CD4-positive, alpha-beta memory T cell (primary cell): ENCODE measurements at regions not wholly inside any gene's neighbourhood (a gene's known extent, or its start where the extent isn't known, plus 50 kb on each side); places are given as distances from the start of the nearest gene placed in this dataset.

ENCODE experiments used
- CTCF ChIA-PET: fragments of 350-600 bp; sonication (Branson Sonifier 250); formaldehyde crosslinking; loops from one replicate; lab custom pipeline; 2021; ENCODE audit warnings: inconsistent platforms; ENCODE audit not compliant: partially characterized antibody; lab: Charles Lee
- POLR2A ChIA-PET: fragments of 350-600 bp; sonication (Branson Sonifier 250); formaldehyde crosslinking; loops from one replicate; lab custom pipeline; 2021; ENCODE audit not compliant: partially characterized antibody; lab: Charles Lee
- DNase-seq, 5 donors: peaks; one replicate each; pipeline versions ENCODE4 v3.0.0 to v3.0.0-alpha.2; 2020 to 2022; ENCODE audit warnings: mixed read lengths in 1 of 5
- H3K27ac ChIP-seq: one replicate; pipeline ENCODE4 v1.7.0; 2013; ENCODE audit warnings: low read depth, low read length
- H3K27me3 ChIP-seq: 2 replicates; pipeline ENCODE4 v1.7.0; 2013; ENCODE audit warnings: mild to moderate bottlenecking, low read length, moderate library complexity; ENCODE audit not compliant: insufficient read depth
- H3K36me3 ChIP-seq: 2 replicates; pipeline ENCODE4 v1.7.0; 2013; ENCODE audit warnings: mild to moderate bottlenecking, low read length, moderate library complexity; ENCODE audit not compliant: insufficient read depth
- H3K4me1 ChIP-seq: 2 replicates; pipeline ENCODE4 v1.7.0; 2013; ENCODE audit warnings: mild to moderate bottlenecking, low read length, moderate library complexity; ENCODE audit not compliant: insufficient read depth
- H3K4me3 ChIP-seq, 2 donors: one replicate each; pipeline ENCODE4 v1.7.0; 2013; ENCODE audit warnings: low read length in 2 of 2, mild to moderate bottlenecking in 1 of 2
- H3K9me3 ChIP-seq, 2 donors: one replicate each; pipeline ENCODE4 v1.7.0; 2013; ENCODE audit warnings: low read length in 2 of 2, control low read depth in 1 of 2; ENCODE audit not compliant: control insufficient read depth in 1 of 2
- H3K27ac Mint-ChIP-seq, 7 donors: one replicate each; pipeline ENCODE4 v1.8.0; 2020 to 2021; ENCODE audit warnings: mixed read lengths in 7 of 7, mild to moderate bottlenecking in 6 of 7, inconsistent platforms in 3 of 7, moderate library complexity in 3 of 7
- H3K27me3 Mint-ChIP-seq, 2 donors: one replicate each; pipeline ENCODE4 v1.8.0; 2020 to 2021; ENCODE audit warnings: mixed read lengths in 2 of 2
- H3K36me3 Mint-ChIP-seq, 2 donors: one replicate each; pipeline ENCODE4 v1.8.0; 2020 to 2021; ENCODE audit warnings: mixed read lengths in 2 of 2, inconsistent platforms in 1 of 2, mild to moderate bottlenecking in 1 of 2
- H3K4me1 Mint-ChIP-seq, 4 donors: one replicate each; pipeline ENCODE4 v1.8.0; 2020 to 2021; ENCODE audit warnings: mixed read lengths in 4 of 4, mild to moderate bottlenecking in 1 of 4
- H3K4me3 Mint-ChIP-seq, 8 donors: one replicate each; pipeline ENCODE4 v1.8.0; 2020 to 2021; ENCODE audit warnings: mixed read lengths in 8 of 8, mild to moderate bottlenecking in 7 of 8, moderate library complexity in 6 of 8, inconsistent platforms in 3 of 8
- H3K9me3 Mint-ChIP-seq, 8 donors: one replicate each; pipeline ENCODE4 v1.8.0; 2020 to 2021; ENCODE audit warnings: mixed read lengths in 8 of 8, mild to moderate bottlenecking in 5 of 8, inconsistent platforms in 3 of 8, moderate library complexity in 1 of 8
- intact Hi-C: fragments of 100-400 bp; cut with micrococcal nuclease; formaldehyde crosslinking; loops from one replicate; pipeline ENCODE4 v1.15.1; 2023

DNA sequence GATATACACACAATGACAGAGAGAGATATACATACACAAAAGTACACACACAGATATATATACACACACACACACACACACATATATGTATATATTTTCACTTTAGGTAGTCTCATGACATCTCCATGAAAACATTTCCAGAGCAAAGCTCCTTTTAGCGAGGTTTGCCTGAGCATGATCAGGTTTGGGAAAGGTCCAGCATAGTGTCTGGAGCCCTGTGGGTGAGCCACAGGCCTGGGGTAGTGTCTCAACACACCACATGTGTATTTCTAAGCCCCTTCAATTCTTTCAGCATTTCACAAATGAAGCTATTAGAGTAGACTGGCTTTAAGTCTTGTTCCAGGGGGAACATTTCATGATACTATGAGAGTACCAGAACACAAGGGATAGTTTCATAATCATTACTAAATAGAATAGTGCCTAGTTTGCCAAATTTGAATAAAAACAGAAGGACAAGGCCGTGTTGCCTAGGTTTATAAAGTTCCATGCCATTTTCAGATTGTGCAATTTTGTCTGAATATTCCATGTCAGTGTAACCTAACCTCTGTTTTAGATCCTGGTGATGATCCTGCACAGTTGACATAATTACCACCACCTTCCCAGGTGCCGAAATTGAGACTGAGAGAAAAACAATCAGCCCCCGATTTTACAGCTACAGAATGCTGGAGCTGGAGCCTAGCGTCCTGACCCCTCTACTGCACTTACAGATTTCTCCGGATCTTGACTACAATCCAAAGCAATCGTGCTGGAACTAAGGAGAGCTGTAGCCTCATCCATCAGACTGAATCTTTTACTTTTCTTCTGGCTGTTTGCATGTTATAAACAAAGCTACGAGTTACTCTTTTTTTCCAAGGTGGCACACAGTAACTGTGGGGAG is 332.7 kb downstream of the CYRIA start:
- H3K27me3 ChIP-seq: no peaks in the 10 kb centered on the region
- no peak overlapping the region for H3K27ac ChIP-seq
- DNase-seq: no peak
- ChIA-PET POLR2A (no interaction called here), CTCF (no interaction called here)
- H3K27ac Mint-ChIP-seq: no peak overlapping the region
- H3K4me1 ChIP-seq: no peaks in the 10 kb centered on the region
- no peak overlapping the region for H3K4me3 Mint-ChIP-seq
- intact Hi-C loops: no loop called here
- no peaks in the 10 kb centered on the region for H3K4me1 Mint-ChIP-seq
- peaks cover 0 to 4% (median 0%) of the 10 kb centered on the region in 8 donors for H3K9me3 Mint-ChIP-seq
- peaks cover 0 to 1% of the 10 kb centered on the region in 2 donors for H3K27me3 Mint-ChIP-seq
- H3K36me3 Mint-ChIP-seq: no peaks in the 10 kb centered on the region
- no peaks in the 10 kb centered on the region for H3K9me3 ChIP-seq
- H3K36me3 ChIP-seq: no peaks in the 10 kb centered on the region
- no peak overlapping the region for H3K4me3 ChIP-seq

DNA sequence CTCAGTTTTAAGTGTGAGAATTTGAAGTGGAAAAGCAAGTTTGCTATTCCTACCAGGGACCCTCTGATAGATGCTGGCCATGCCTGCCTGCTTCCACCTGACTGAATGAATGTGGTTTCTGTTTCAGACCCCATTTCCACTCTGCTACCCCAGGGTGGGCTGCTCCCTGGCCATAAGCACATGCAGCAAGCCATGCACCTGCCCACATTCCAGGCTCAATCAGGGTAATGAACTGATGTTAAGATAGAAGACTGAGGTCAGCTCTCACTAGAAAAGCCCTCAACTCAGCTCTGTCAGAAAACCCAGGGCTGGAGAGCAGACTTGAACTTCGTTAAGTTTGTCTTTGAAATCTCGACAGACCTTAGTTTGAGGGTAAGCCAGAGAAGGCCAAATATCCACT is 333.9 kb downstream of the CYRIA start:
- H3K27me3 Mint-ChIP-seq: peaks cover 0 to 1% of the 10 kb centered on the region in 2 donors
- Histone ChIP-seq H3K4me3 (no peak overlapping the region), H3K27me3 (no peaks in the 10 kb centered on the region), H3K4me1 (no peaks in the 10 kb centered on the region), H3K27ac (no peak overlapping the region), H3K9me3 (no peaks in the 10 kb centered on the region), H3K36me3 (no peaks in the 10 kb centered on the region)
- H3K27ac Mint-ChIP-seq: no peak overlapping the region
- no peak for DNase-seq
- peaks cover 0 to 2% (median 0%) of the 10 kb centered on the region in 8 donors for H3K9me3 Mint-ChIP-seq
- CTCF ChIA-PET: no interaction called here
- no peak overlapping the region for H3K4me3 Mint-ChIP-seq
- POLR2A ChIA-PET: no interaction called here
- intact Hi-C loops: no loop called here
- no peaks in the 10 kb centered on the region for H3K36me3 Mint-ChIP-seq
- H3K4me1 Mint-ChIP-seq: no peaks in the 10 kb centered on the region

DNA sequence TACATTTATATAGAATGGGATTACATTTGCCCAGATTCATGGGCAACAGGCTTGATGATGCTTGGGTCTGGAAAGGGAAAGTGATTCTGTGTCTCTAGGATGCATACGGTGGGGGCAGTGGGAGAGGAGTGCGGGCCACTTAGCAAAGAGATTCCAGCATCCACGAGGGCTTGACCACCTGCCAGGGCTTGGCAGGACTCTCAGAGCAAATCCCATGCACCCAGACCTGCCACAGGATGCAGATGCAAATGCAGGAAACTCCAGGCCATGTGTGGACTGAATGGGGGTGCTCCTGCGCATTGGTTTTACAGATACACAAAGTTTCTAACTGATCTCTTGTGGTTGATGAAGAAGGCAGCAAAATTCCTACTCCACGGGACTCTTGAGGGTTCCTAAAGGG is 334.7 kb downstream of the CYRIA start:
- Histone ChIP-seq H3K27ac (no peak overlapping the region), H3K9me3 (no peaks in the 10 kb centered on the region), H3K4me1 (no peaks in the 10 kb centered on the region), H3K27me3 (no peaks in the 10 kb centered on the region), H3K36me3 (no peaks in the 10 kb centered on the region), H3K4me3 (no peak overlapping the region)
- peaks cover 0 to 2% (median 0%) of the 10 kb centered on the region in 8 donors for H3K9me3 Mint-ChIP-seq
- no peaks in the 10 kb centered on the region for H3K36me3 Mint-ChIP-seq
- POLR2A ChIA-PET: no interaction called here
- no peaks in the 10 kb centered on the region for H3K27me3 Mint-ChIP-seq
- CTCF ChIA-PET: no interaction called here
- intact Hi-C loops: no loop called here
- H3K4me3 Mint-ChIP-seq: no peak overlapping the region
- no peak for DNase-seq
- no peaks in the 10 kb centered on the region for H3K4me1 Mint-ChIP-seq
- no peak overlapping the region for H3K27ac Mint-ChIP-seq

DNA sequence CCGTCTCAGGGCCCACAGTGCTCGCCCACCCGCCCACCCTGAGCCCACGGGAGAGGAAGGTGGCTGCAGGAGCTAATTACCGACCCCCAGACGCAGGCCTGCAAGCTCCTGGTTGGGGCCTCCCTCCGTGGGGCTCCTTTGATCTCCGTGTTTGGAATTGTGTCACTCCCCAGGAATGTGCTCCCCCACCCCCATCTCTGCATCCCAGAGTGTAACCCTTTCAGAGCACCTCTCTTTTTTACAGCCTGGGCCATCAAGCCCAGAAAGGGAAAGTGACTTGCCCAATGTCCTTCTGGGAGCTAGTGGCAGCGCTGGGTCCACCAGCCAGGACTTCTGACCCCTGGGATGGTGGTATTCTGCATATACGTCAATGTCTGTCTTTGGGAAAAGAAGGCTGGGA is 335.1 kb downstream of the CYRIA start:
- no peak for DNase-seq
- Histone ChIP-seq H3K36me3 (no peaks in the 10 kb centered on the region), H3K4me3 (no peak overlapping the region), H3K27me3 (no peaks in the 10 kb centered on the region), H3K4me1 (no peaks in the 10 kb centered on the region), H3K27ac (no peak overlapping the region), H3K9me3 (no peaks in the 10 kb centered on the region)
- Mint-ChIP-seq H3K9me3 (peaks cover 0 to 2% (median 0%) of the 10 kb centered on the region in 8 donors), H3K27me3 (no peaks in the 10 kb centered on the region), H3K4me3 (no peak overlapping the region), H3K36me3 (no peaks in the 10 kb centered on the region), H3K27ac (no peak overlapping the region), H3K4me1 (no peaks in the 10 kb centered on the region)
- ChIA-PET POLR2A (no interaction called here), CTCF (no interaction called here)
- intact Hi-C loops: no loop called here

DNA sequence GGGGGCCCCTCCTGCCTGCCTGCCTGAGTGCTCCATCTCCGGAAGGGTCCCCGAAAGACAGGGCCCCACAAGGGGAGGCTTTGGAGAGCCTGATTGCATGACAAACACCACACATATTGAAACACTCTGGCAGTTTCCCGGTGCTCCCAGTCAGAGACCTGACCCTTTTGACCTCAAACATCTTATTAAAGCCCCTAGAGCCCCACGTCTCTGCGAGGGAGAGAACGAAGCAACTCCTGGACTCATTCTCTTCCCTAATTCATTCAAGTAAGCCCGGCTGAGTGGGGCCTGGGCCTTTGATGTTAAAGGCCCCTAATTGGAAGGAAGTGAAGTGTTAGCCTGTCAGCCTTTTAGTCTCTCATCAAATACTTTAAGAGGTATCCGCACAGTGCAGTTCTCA is 335.6 kb downstream of the CYRIA start:
- no peaks in the 10 kb centered on the region for H3K27me3 Mint-ChIP-seq
- no peak overlapping the region for H3K4me3 ChIP-seq
- POLR2A ChIA-PET: no interaction called here

DNA sequence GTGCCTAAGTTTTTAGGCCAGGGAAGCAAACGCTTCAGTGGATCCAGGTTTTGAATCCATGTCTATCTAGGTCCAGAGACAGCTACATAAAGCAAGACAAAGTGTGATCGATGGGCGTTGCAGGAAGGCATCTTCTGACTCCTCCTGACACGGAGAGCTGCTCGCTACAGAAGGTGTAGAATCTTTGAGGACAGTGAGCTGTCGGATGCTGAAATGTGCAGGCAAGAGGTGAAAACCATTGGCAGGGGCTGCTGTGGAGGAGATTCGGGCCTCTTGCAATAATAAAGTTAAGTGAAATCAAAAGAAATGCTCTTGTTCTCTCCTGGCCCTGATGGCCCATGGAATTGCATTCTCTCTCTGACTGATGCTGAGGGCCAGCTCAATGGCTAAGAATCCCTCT is 336.2 kb downstream of the CYRIA start:
- peaks cover 0 to 2% (median 0%) of the 10 kb centered on the region in 8 donors for H3K9me3 Mint-ChIP-seq
- H3K4me3 Mint-ChIP-seq: no peak overlapping the region
- intact Hi-C loops: no loop called here

More for the DNA sequence above, 335.6 kb downstream of the CYRIA start:
- no peaks in the 10 kb centered on the region for H3K4me1 ChIP-seq
- Mint-ChIP-seq H3K27ac (no peak overlapping the region), H3K9me3 (peaks cover 0 to 2% (median 0%) of the 10 kb centered on the region in 8 donors), H3K4me3 (no peak overlapping the region), H3K36me3 (no peaks in the 10 kb centered on the region), H3K4me1 (no peaks in the 10 kb centered on the region)
- H3K9me3 ChIP-seq: no peaks in the 10 kb centered on the region
- no peak overlapping the region for H3K27ac ChIP-seq
- CTCF ChIA-PET: no interaction called here
- no peaks in the 10 kb centered on the region for H3K36me3 ChIP-seq
- no peak for DNase-seq
- no peaks in the 10 kb centered on the region for H3K27me3 ChIP-seq
- intact Hi-C loops: no loop called here

DNA sequence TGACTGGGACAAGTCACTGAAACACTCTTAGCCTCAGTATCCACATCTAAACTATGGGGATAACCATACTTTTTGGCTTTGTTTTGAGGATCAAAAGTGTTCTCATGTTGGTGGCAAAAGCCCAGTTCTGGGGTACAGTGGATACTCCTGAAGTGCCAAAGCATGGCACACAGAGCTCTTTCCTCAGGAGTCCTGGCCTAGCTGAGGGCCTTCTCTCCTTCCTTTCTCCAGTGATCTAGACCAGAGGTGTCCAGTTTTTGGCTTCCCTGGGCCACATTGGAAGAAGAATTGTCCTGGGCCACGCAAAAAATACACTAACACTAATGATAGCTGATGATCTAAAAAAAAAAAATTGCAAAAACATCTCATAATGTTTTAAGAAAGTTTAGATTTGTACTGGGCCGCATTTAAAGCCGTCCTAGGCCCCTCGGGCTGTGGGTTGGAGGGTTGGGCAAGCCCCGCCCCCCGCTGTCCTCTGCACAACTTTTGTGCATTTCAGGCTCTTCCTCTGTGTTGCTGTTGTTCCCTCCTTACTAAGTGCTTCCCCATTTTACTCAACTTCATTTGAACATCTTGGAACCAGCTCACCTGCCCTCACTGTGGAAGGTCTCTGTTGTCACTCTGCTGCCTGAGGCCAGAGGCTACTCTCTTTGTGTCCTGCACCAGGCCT is 337.0 kb downstream of the CYRIA start:
- no peaks in the 10 kb centered on the region for H3K27me3 ChIP-seq
- Mint-ChIP-seq H3K27me3 (no peaks in the 10 kb centered on the region), H3K4me1 (no peaks in the 10 kb centered on the region), H3K36me3 (no peaks in the 10 kb centered on the region), H3K9me3 (peaks cover 0 to 2% (median 0%) of the 10 kb centered on the region in 8 donors), H3K27ac (no peak overlapping the region), H3K4me3 (no peak overlapping the region)
- H3K4me1 ChIP-seq: no peaks in the 10 kb centered on the region
- H3K36me3 ChIP-seq: no peaks in the 10 kb centered on the region
- ChIA-PET POLR2A (interaction anchor here (0.7 kb wide), 1 partner anchor 323 kb away, joined by 3 read pairs; no protein-coding TSS in a partner anchor), CTCF (no interaction called here)
- intact Hi-C loops: no loop called here
- no peak overlapping the region for H3K4me3 ChIP-seq
- H3K9me3 ChIP-seq: no peaks in the 10 kb centered on the region
- DNase-seq: no peak
- no peak overlapping the region for H3K27ac ChIP-seq

More for the DNA sequence above, 336.2 kb downstream of the CYRIA start:
- no peaks in the 10 kb centered on the region for H3K36me3 ChIP-seq
- no peaks in the 10 kb centered on the region for H3K9me3 ChIP-seq
- CTCF ChIA-PET: no interaction called here
- POLR2A ChIA-PET: no interaction called here
- H3K4me3 ChIP-seq: no peak overlapping the region
- H3K4me1 ChIP-seq: no peaks in the 10 kb centered on the region
- Mint-ChIP-seq H3K4me1 (no peaks in the 10 kb centered on the region), H3K36me3 (no peaks in the 10 kb centered on the region), H3K27ac (no peak overlapping the region), H3K27me3 (no peaks in the 10 kb centered on the region)
- H3K27ac ChIP-seq: no peak overlapping the region
- no peak for DNase-seq
- no peaks in the 10 kb centered on the region for H3K27me3 ChIP-seq
